Fibroblast of lung (primary cell): ENCODE measurements at regions not wholly inside any gene's neighbourhood (a gene's known extent, or its start where the extent isn't known, plus 50 kb on each side); places are given as distances from the start of the nearest gene placed in this dataset.

Experiments
- DNase-seq, 2 donors: peaks; one replicate each; pipeline versions ENCODE4 v3.0.0 to v3.0.0-alpha.2; 2010; ENCODE audit warnings: low read depth in 2 of 2
- H2AFZ ChIP-seq: 2 replicates; pipeline ENCODE4 v1.5.1; 2012; ENCODE audit warnings: low read length, control low read depth, inconsistent platforms
- H3K27ac ChIP-seq: 2 replicates; pipeline ENCODE4 v1.5.1; 2011; ENCODE audit warnings: low read length, control low read depth; ENCODE audit not compliant: insufficient read depth
- H3K27me3 ChIP-seq: 2 replicates; pipeline ENCODE4 v1.5.1; 2011; ENCODE audit warnings: mild to moderate bottlenecking, low read length; ENCODE audit not compliant: control insufficient read depth, insufficient read depth
- H3K36me3 ChIP-seq: 2 replicates; pipeline ENCODE4 v1.5.1; 2011; ENCODE audit warnings: low read length; ENCODE audit not compliant: control insufficient read depth, insufficient read depth
- H3K4me1 ChIP-seq: 2 replicates; pipeline ENCODE4 v1.5.1; 2011; ENCODE audit warnings: low read length; ENCODE audit not compliant: control insufficient read depth, insufficient read depth; ENCODE audit errors: extremely low read depth
- H3K4me2 ChIP-seq: 2 replicates; pipeline ENCODE4 v1.5.1; 2011; ENCODE audit warnings: low read length, control low read depth; ENCODE audit not compliant: insufficient read depth; ENCODE audit errors: extremely low read depth
- H3K4me3 ChIP-seq, 4 experiments: fragments of 200-600 bp in 1 of 4; sonication (generic) in 1 of 4; replicated peaks in 1 of 4; 2 replicates each; pipeline ENCODE4 v1.5.1; 2011 to 2016; ENCODE audit warnings: low read length in 4 of 4, low read depth in 3 of 4, mild to moderate bottlenecking in 3 of 4, control low read depth in 2 of 4, inconsistent platforms in 1 of 4, mixed read lengths in 1 of 4; ENCODE audit not compliant: insufficient read depth in 1 of 4; ENCODE audit errors: control extremely low read depth in 1 of 4
- H3K79me2 ChIP-seq: 2 replicates; pipeline ENCODE4 v1.5.1; 2012; ENCODE audit warnings: mild to moderate bottlenecking, low read length, inconsistent platforms; ENCODE audit not compliant: control insufficient read depth, insufficient read depth
- H3K9ac ChIP-seq: 2 replicates; pipeline ENCODE4 v1.5.1; 2011; ENCODE audit warnings: mild to moderate bottlenecking, low read length, control low read depth; ENCODE audit not compliant: insufficient read depth
- H3K9me3 ChIP-seq: 2 replicates; pipeline ENCODE4 v1.5.1; 2012; ENCODE audit warnings: low read depth, low read length; ENCODE audit not compliant: control insufficient read depth, insufficient read depth
- H4K20me1 ChIP-seq: 2 replicates; pipeline ENCODE4 v1.5.1; 2011; ENCODE audit warnings: low read length; ENCODE audit not compliant: control insufficient read depth, insufficient read depth; ENCODE audit errors: extremely low read depth
- EZH2 ChIP-seq: IDR thresholded peaks from 2 replicates; pipeline ENCODE4 v1.5.1; 2012; ENCODE audit warnings: low read length, control low read depth, mild to moderate bottlenecking; ENCODE audit errors: missing control alignments
- TF ChIP-seq, protein P1 (sequence below), 2 donors: IDR thresholded peaks in 1 of 2; conservative IDR thresholded peaks in 1 of 2; 1 replicate in 1 of 2; 2 replicates in 1 of 2; pipeline ENCODE4 v1.5.1; 2011 to 2012; ENCODE audit warnings: low read length in 2 of 2, control low read depth in 1 of 2, inconsistent platforms in 1 of 2, low read depth in 1 of 2, mild to moderate bottlenecking in 1 of 2

DNA sequence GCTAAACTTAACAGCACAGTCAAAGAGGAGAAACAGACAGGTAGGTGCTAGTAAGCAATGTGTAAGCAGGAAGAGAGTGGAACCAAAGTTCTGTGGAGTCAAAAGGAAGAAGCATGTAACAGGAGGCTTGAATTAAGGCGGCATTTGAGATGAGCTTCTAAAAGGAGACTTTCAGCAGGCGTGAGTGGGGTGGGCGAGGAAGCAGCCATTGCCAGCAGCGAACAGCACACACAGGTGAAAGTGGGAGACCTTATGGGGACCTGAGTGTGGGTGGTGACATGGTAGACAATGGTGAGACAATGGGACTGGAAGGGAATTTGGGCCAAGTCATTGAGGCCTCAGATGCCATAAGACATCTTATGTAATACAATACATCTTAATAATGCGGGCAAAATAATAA lies 195.0 kb downstream of the PAX1 start:
- no peak overlapping the region for H3K4me3 ChIP-seq
- no peaks in the 10 kb centered on the region for H3K36me3 ChIP-seq
- no peak overlapping the region for H3K9ac ChIP-seq
- H3K79me2 ChIP-seq, result no peaks in the 10 kb centered on the region
- H4K20me1 ChIP-seq, result no peaks in the 10 kb centered on the region
- H3K9me3 ChIP-seq, result no peaks in the 10 kb centered on the region
- H2AFZ ChIP-seq, result no peak overlapping the region
- H3K27me3 ChIP-seq, result no peaks in the 10 kb centered on the region
- TF ChIP-seq, protein P1, sequence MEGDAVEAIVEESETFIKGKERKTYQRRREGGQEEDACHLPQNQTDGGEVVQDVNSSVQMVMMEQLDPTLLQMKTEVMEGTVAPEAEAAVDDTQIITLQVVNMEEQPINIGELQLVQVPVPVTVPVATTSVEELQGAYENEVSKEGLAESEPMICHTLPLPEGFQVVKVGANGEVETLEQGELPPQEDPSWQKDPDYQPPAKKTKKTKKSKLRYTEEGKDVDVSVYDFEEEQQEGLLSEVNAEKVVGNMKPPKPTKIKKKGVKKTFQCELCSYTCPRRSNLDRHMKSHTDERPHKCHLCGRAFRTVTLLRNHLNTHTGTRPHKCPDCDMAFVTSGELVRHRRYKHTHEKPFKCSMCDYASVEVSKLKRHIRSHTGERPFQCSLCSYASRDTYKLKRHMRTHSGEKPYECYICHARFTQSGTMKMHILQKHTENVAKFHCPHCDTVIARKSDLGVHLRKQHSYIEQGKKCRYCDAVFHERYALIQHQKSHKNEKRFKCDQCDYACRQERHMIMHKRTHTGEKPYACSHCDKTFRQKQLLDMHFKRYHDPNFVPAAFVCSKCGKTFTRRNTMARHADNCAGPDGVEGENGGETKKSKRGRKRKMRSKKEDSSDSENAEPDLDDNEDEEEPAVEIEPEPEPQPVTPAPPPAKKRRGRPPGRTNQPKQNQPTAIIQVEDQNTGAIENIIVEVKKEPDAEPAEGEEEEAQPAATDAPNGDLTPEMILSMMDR (conservative IDR thresholded peaks at IDR 0.05 in 1 of 2, IDR thresholded peaks at IDR 0.05 in 1 of 2; ENCODE audit: low read depth in 1 of 2, low read length in 2 of 2), result no peak
- no peak for TF ChIP-seq EZH2
- no peak overlapping the region for H3K4me2 ChIP-seq
- H3K4me1 ChIP-seq, result no peaks in the 10 kb centered on the region
- no peak for DNase-seq
- H3K27ac ChIP-seq, result no peak overlapping the region

- Histone ChIP-seq H3K9ac (no peak overlapping the region), H3K36me3 (no peaks in the 10 kb centered on the region), H3K4me3 (no peak overlapping the region), H2AFZ (no peak overlapping the region), H3K4me1 (no peaks in the 10 kb centered on the region), H3K27me3 (no peaks in the 10 kb centered on the region), H3K9me3 (no peaks in the 10 kb centered on the region), H4K20me1 (no peaks in the 10 kb centered on the region), H3K27ac (no peak overlapping the region), H3K4me2 (no peak overlapping the region), H3K79me2 (no peaks in the 10 kb centered on the region)
- no peak for DNase-seq
- TF ChIP-seq, protein P1 (conservative IDR thresholded peaks at IDR 0.05 in 1 of 2, IDR thresholded peaks at IDR 0.05 in 1 of 2; ENCODE audit: low read depth in 1 of 2, low read length in 2 of 2), result no peak
- TF ChIP-seq EZH2, result no peak
Measured at GRCh38 chr20:21874921-21875320, 169.5 kb downstream of the PAX1 start.

DNA sequence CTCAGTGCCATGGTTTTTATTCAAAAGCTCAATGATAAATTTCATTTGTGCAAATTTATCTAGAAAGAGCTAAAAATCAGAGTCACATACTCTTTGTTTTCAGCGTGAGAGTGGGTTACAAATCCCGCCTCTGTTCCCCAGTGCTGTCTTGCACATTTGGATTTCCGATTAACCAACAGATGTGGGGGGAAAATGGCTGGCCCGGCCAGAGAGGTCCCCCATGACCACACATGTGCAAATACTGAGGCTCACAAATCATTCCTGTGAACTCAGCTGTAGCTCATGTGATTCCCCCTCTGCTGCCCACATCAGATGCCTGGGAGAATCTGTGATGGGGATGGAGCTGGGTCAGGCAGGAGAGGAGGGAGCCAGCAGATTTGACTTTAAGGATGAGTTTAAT lies 168.7 kb downstream of the PAX1 start:
- TF ChIP-seq EZH2, result no peak
- TF ChIP-seq, protein P1 (conservative IDR thresholded peaks at IDR 0.05 in 1 of 2, IDR thresholded peaks at IDR 0.05 in 1 of 2; ENCODE audit: low read depth in 1 of 2, low read length in 2 of 2), result no peak
- Histone ChIP-seq H3K79me2 (no peaks in the 10 kb centered on the region), H3K9me3 (no peaks in the 10 kb centered on the region)

More for the DNA sequence above, 168.7 kb downstream of the PAX1 start:
- H3K36me3 ChIP-seq, result no peaks in the 10 kb centered on the region
- DNase-seq, result no peak
- no peak overlapping the region for H3K27ac ChIP-seq
- no peak overlapping the region for H2AFZ ChIP-seq
- H3K4me3 ChIP-seq, result no peak overlapping the region
- H3K4me2 ChIP-seq, result no peak overlapping the region
- no peaks in the 10 kb centered on the region for H4K20me1 ChIP-seq
- H3K27me3 ChIP-seq, result no peaks in the 10 kb centered on the region
- H3K9ac ChIP-seq, result no peak overlapping the region
- H3K4me1 ChIP-seq, result no peaks in the 10 kb centered on the region
